Body of pancreas (tissue), 4 donors: ENCODE measurements at regions not wholly inside any gene's neighbourhood (a gene's known extent, or its start where the extent isn't known, plus 50 kb on each side); places are given as distances from the start of the nearest gene placed in this dataset.

Experiments
- POLR2A ChIP-seq, 3 donors: fragments of 450-650 bp; IDR thresholded peaks; one replicate each; pipeline ENCODE4 v1.6.1; 2016; ENCODE audit warnings: antibody characterized with exemption in 3 of 3, mild to moderate bottlenecking in 2 of 3
- TF ChIP-seq, protein P1 (sequence below), 7 experiments: fragments of 450-650 bp in 4 of 7; fragments of 200-600 bp in 3 of 7; sonication (generic) in 3 of 7; IDR thresholded peaks; one replicate each; pipeline ENCODE4 v1.5.1; 2016 to 2019; ENCODE audit warnings: antibody characterized with exemption in 7 of 7

GRCh38 chr18:76260941-76261472, 234.0 kb downstream of the ZNF516 start:
- TF ChIP-seq, protein P1, sequence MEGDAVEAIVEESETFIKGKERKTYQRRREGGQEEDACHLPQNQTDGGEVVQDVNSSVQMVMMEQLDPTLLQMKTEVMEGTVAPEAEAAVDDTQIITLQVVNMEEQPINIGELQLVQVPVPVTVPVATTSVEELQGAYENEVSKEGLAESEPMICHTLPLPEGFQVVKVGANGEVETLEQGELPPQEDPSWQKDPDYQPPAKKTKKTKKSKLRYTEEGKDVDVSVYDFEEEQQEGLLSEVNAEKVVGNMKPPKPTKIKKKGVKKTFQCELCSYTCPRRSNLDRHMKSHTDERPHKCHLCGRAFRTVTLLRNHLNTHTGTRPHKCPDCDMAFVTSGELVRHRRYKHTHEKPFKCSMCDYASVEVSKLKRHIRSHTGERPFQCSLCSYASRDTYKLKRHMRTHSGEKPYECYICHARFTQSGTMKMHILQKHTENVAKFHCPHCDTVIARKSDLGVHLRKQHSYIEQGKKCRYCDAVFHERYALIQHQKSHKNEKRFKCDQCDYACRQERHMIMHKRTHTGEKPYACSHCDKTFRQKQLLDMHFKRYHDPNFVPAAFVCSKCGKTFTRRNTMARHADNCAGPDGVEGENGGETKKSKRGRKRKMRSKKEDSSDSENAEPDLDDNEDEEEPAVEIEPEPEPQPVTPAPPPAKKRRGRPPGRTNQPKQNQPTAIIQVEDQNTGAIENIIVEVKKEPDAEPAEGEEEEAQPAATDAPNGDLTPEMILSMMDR (IDR thresholded peaks at IDR 0.05): no peak
- TF ChIP-seq POLR2A (IDR thresholded peaks at IDR 0.05): no peak
